ENCODE measurements at regions not wholly inside any gene's neighbourhood (a gene's known extent, or its start where the extent isn't known, plus 50 kb on each side); places are given as distances from the start of the nearest gene placed in this dataset.

- TF ChIP-seq SIN3A (IDR thresholded peaks at IDR 0.05; ENCODE audit: borderline replicate concordance, insufficient read depth, low read length) (no peak), TAF1 (IDR thresholded peaks at IDR 0.05; ENCODE audit: borderline replicate concordance, insufficient read depth, low read length) (no peak), POLR2AphosphoS5 (IDR thresholded peaks at IDR 0.05; ENCODE audit: low read depth, low read length) (no peak), FOXP2 (optimal IDR thresholded peaks at IDR 0.05; ENCODE audit: borderline replicate concordance, extremely low read depth, extremely low read length, insufficient read depth) (no peak)
- TF ChIP-seq, protein P1, sequence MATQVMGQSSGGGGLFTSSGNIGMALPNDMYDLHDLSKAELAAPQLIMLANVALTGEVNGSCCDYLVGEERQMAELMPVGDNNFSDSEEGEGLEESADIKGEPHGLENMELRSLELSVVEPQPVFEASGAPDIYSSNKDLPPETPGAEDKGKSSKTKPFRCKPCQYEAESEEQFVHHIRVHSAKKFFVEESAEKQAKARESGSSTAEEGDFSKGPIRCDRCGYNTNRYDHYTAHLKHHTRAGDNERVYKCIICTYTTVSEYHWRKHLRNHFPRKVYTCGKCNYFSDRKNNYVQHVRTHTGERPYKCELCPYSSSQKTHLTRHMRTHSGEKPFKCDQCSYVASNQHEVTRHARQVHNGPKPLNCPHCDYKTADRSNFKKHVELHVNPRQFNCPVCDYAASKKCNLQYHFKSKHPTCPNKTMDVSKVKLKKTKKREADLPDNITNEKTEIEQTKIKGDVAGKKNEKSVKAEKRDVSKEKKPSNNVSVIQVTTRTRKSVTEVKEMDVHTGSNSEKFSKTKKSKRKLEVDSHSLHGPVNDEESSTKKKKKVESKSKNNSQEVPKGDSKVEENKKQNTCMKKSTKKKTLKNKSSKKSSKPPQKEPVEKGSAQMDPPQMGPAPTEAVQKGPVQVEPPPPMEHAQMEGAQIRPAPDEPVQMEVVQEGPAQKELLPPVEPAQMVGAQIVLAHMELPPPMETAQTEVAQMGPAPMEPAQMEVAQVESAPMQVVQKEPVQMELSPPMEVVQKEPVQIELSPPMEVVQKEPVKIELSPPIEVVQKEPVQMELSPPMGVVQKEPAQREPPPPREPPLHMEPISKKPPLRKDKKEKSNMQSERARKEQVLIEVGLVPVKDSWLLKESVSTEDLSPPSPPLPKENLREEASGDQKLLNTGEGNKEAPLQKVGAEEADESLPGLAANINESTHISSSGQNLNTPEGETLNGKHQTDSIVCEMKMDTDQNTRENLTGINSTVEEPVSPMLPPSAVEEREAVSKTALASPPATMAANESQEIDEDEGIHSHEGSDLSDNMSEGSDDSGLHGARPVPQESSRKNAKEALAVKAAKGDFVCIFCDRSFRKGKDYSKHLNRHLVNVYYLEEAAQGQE (IDR thresholded peaks at IDR 0.05; ENCODE audit: insufficient read depth in 1 of 2, low read depth in 2 of 2, low read length in 2 of 2) = no peak
Observed at GRCh38 chr2:207255565-207256470, 90.1 kb upstream of the KLF7 start.
